Left lung (tissue), 4 donors: ENCODE measurements at regions not wholly inside any gene's neighbourhood (a gene's known extent, or its start where the extent isn't known, plus 50 kb on each side); places are given as distances from the start of the nearest gene placed in this dataset.

Source experiments
- ATAC-seq: fragments of 200-7000 bp; cut with Tn5 transposase; one replicate; pipeline ENCODE4 v1.9.1; 2020; ENCODE audit warnings: moderate library complexity
- DNase-seq, 4 donors: peaks; one replicate each; pipeline ENCODE4 v3.0.0-alpha.2; 2013 to 2020
- H3K27ac ChIP-seq, 2 donors: fragments of 200-600 bp; sonication (generic) in 1 of 2; one replicate each; pipeline versions ENCODE4 v1.5.0 to v1.8.0; 2020 to 2021
- H3K27me3 ChIP-seq, 2 donors: fragments of 200-600 bp; sonication (generic) in 1 of 2; one replicate each; pipeline versions ENCODE4 v1.5.0 to v1.8.0; 2020 to 2021
- H3K36me3 ChIP-seq, 2 donors: fragments of 200-600 bp; sonication (generic) in 1 of 2; one replicate each; pipeline versions ENCODE4 v1.5.0 to v1.8.0; 2020 to 2021
- H3K4me1 ChIP-seq, 2 donors: fragments of 200-600 bp; one replicate each; pipeline ENCODE4 v1.8.0; 2021
- H3K4me3 ChIP-seq, 2 donors: fragments of 200-600 bp; sonication (generic) in 1 of 2; one replicate each; pipeline versions ENCODE4 v1.5.0 to v1.8.0; 2020 to 2021; ENCODE audit warnings: mild to moderate bottlenecking in 1 of 2
- H3K9me3 ChIP-seq, 2 donors: fragments of 200-600 bp; sonication (generic) in 1 of 2; one replicate each; pipeline versions ENCODE4 v1.5.0 to v1.8.0; 2020 to 2021
- CTCF ChIP-seq, 2 donors: fragments of 200-600 bp; sonication (generic) in 1 of 2; IDR thresholded peaks; one replicate each; pipeline versions ENCODE4 v1.5.0 to v1.8.0; 2021; ENCODE audit warnings: antibody characterized with exemption in 2 of 2
- intact Hi-C, 2 donors: fragments of 100-400 bp; cut with DNase I; formaldehyde crosslinking; loops; one replicate each; pipeline versions ENCODE4 v1.11.2 to v1.14.2; 2022
- donor health status: DM: no; HTN: yes; CAD: no.
- donor health status: DM: no; HTN: no; CAD: no.

- ATAC-seq, result peak; percentile 76
- Histone ChIP-seq H3K27ac (peak overlapping the region; percentile 13 to 28), H3K4me3 (no peak overlapping the region), H3K36me3 (no peaks in the 10 kb centered on the region), H3K4me1 (peaks cover 4 to 6% of the 10 kb centered on the region in 2 donors), H3K9me3 (no peaks in the 10 kb centered on the region), H3K27me3 (no peaks in the 10 kb centered on the region)
- intact Hi-C loops, result no loop called here
- no peak for TF ChIP-seq CTCF (IDR thresholded peaks at IDR 0.05)
- peak in 1 of 4 donors; percentile 63 for DNase-seq
These were observed 96.5 kb upstream of the PRICKLE2 start for GRCh38 chr3:64321747-64322146.

- Histone ChIP-seq H3K27me3 (no peaks in the 10 kb centered on the region), H3K36me3 (no peaks in the 10 kb centered on the region), H3K9me3 (no peaks in the 10 kb centered on the region), H3K4me1 (peaks cover 4 to 6% of the 10 kb centered on the region in 2 donors), H3K27ac (no peak overlapping the region), H3K4me3 (no peak overlapping the region)
- no peak for DNase-seq
- intact Hi-C loops, result no loop called here
- ATAC-seq, result peak; percentile 37
- no peak for TF ChIP-seq CTCF (IDR thresholded peaks at IDR 0.05)
These were observed 94.1 kb upstream of the PRICKLE2 start for GRCh38 chr3:64319391-64319790.

- no peak for DNase-seq
- no peaks in the 10 kb centered on the region for H3K36me3 ChIP-seq
- H3K9me3 ChIP-seq, result no peaks in the 10 kb centered on the region
- intact Hi-C loops, result no loop called here
- ATAC-seq, result no peak
- no peak for TF ChIP-seq CTCF (IDR thresholded peaks at IDR 0.05)
- peak overlapping the region in 1 of 2 donors; percentile 7 for H3K27ac ChIP-seq
- no peak overlapping the region for H3K4me3 ChIP-seq
- peaks cover 4 to 6% of the 10 kb centered on the region in 2 donors for H3K4me1 ChIP-seq
- H3K27me3 ChIP-seq, result no peaks in the 10 kb centered on the region
These were observed 93.5 kb upstream of the PRICKLE2 start for GRCh38 chr3:64318668-64319271.

- Histone ChIP-seq H3K27me3 (no peaks in the 10 kb centered on the region), H3K27ac (no peak overlapping the region), H3K4me3 (no peak overlapping the region), H3K9me3 (no peaks in the 10 kb centered on the region), H3K36me3 (no peaks in the 10 kb centered on the region), H3K4me1 (peaks cover 4 to 6% of the 10 kb centered on the region in 2 donors)
- intact Hi-C loops, result no loop called here
- ATAC-seq, result no peak
- no peak for DNase-seq
- TF ChIP-seq CTCF (IDR thresholded peaks at IDR 0.05), result no peak
These were observed 92.7 kb upstream of the PRICKLE2 start for GRCh38 chr3:64318001-64318400.

- DNase-seq (no peak), ATAC-seq (peak; percentile 32)
- Histone ChIP-seq H3K27ac (no peak overlapping the region), H3K27me3 (no peaks in the 10 kb centered on the region), H3K4me3 (no peak overlapping the region), H3K9me3 (no peaks in the 10 kb centered on the region), H3K36me3 (no peaks in the 10 kb centered on the region), H3K4me1 (peaks cover 3 to 4% of the 10 kb centered on the region in 2 donors)
- intact Hi-C loops, result no loop called here
- no peak for TF ChIP-seq CTCF (IDR thresholded peaks at IDR 0.05)
These were observed 91.7 kb upstream of the PRICKLE2 start for GRCh38 chr3:64316971-64317370.
